ENCODE measurements at regions not wholly inside any gene's neighbourhood (a gene's known extent, or its start where the extent isn't known, plus 50 kb on each side); places are given as distances from the start of the nearest gene placed in this dataset.
A peak's percentile ranks its signal among the peaks of the same experiment; 100 is the strongest.

DNA sequence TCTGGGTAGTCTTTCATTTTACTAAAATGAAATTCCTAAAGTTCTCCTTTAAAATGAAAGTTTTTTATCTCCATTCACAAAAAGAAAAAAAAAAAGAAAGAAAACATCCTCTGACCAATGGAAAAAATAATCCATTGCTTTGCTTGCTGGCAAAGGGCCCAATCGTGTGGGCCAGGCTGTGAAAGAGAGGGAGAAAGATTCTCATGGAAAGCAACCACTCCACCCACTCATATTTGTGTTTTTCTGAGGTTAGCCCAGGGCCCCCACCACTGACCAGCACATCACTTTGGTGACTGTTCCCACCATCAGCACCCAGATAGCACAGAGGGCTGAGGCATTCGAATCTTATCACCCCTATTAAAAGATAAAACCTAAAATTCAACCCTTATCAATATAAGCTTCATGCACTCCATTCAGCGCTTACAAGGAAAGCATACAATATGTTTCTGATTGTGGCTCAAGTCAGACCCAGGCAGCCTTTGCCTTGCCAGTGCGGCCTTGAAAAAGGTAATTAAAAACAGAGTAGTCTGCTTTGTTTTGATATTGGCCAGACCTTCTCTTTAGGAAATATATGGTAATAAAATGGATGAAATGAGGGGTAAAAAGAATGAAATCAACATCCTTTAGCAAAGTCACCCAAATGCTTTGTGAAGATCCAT, 192.8 kb downstream of the ETS1 start:
- Histone ChIP-seq H3K4ac (ENCODE audit: low read depth, low read length) (no peak overlapping the region), H2BK15ac (ENCODE audit: low read depth, low read length) (no peak overlapping the region), H3K36me3 (ENCODE audit: control insufficient read depth, insufficient read depth, low read length) (no peaks in the 10 kb centered on the region), H4K91ac (ENCODE audit: insufficient read depth, low read depth, low read length) (no peak overlapping the region), H2BK120ac (ENCODE audit: low read depth, low read length) (peak overlapping the region; percentile 8; the same call in 1 of the 2 replicates), H3K56ac (ENCODE audit: extremely low read depth, insufficient read depth, low read length) (no peak overlapping the region), H2BK20ac (ENCODE audit: low read depth, low read length) (no peak overlapping the region), H2BK5ac (ENCODE audit: low read depth, low read length, poor library complexity, severe bottlenecking) (no peak overlapping the region), H3K4me3 (ENCODE audit: insufficient read depth, low read depth, low read length) (no peak overlapping the region), H3K4me2 (ENCODE audit: low read depth, low read length) (no peak overlapping the region), H2AFZ (replicated peaks; ENCODE audit: low read length, poor library complexity) (no peak overlapping the region), H3K9me1 (ENCODE audit: insufficient read depth, low read length) (no peaks in the 10 kb centered on the region), H3K23ac (ENCODE audit: low read depth, low read length) (no peak overlapping the region), H3K9me3 (ENCODE audit: control insufficient read depth, insufficient read depth, low read length) (no peaks in the 10 kb centered on the region), H3K9ac (ENCODE audit: low read depth, low read length) (no peak overlapping the region), H3K4me1 (ENCODE audit: control insufficient read depth, insufficient read depth, low read length) (peaks cover 2% of the 10 kb centered on the region), H3K27me3 (ENCODE audit: control insufficient read depth, insufficient read depth, low read length) (no peaks in the 10 kb centered on the region), H3K18ac (ENCODE audit: low read depth, low read length) (no peak overlapping the region), H2AK5ac (ENCODE audit: low read depth, low read length) (no peak overlapping the region), H2AK9ac (replicated peaks; ENCODE audit: low read depth, low read length, poor library complexity) (no peak overlapping the region), H4K20me1 (ENCODE audit: insufficient read depth, low read length) (no peaks in the 10 kb centered on the region), H4K5ac (ENCODE audit: low read depth, low read length) (no peak overlapping the region), H3K14ac (replicated peaks; ENCODE audit: low read depth, low read length) (no peak overlapping the region), H3K27ac (ENCODE audit: insufficient read depth, low read length) (no peak overlapping the region), H3K79me1 (ENCODE audit: low read depth in 1 of 2, low read length in 2 of 2) (no peaks in the 10 kb centered on the region), H4K8ac (ENCODE audit: low read depth in 2 of 2, low read length in 2 of 2) (no peak overlapping the region)
- ChIA-PET POLR2A (ENCODE audit: unreplicated experiment) (no interaction called here), CTCF (no interaction called here)
- dilution Hi-C loops (cut with HindIII; ENCODE audit: low sequenced_read_pairs, unreplicated experiment), result no loop called here
- intact Hi-C loops (cut with micrococcal nuclease), result no loop called here
- BruUV-seq (replicated peaks), result no TSS peak
- WGBS, 2 experiments (ENCODE audit: extremely low coverage in 2 of 2, insufficient read length in 1 of 2), result 43% methylated on average over 1 of the region's 4 CpGs; no CpG with 5 or more reads in 1 of the 2 experiments
- DNase-seq (peak; percentile 38), ATAC-seq (ENCODE audit: low read depth) (no peak)
- in situ Hi-C loops (cut with MboI; ENCODE audit: low sequenced_read_pairs), result no loop called here
- TF ChIP-seq RCOR1 (IDR thresholded peaks at IDR 0.05; ENCODE audit: insufficient replicate concordance, low read length) (no peak), BHLHE40 (IDR thresholded peaks at IDR 0.05; ENCODE audit: low read depth, low read length) (no peak), FOS (IDR thresholded peaks at IDR 0.05; ENCODE audit: low read depth, low read length) (no peak), MAFK (IDR thresholded peaks at IDR 0.05; ENCODE audit: low read depth, low read length) (no peak), RFX5 (IDR thresholded peaks at IDR 0.05; ENCODE audit: low read depth, low read length) (no peak), NFE2L2 (IDR thresholded peaks at IDR 0.05; ENCODE audit: low read depth, low read length) (no peak), CEBPB (IDR thresholded peaks at IDR 0.05; ENCODE audit: low read depth, low read length) (no peak), MAZ (IDR thresholded peaks at IDR 0.05; ENCODE audit: borderline replicate concordance, low read depth, low read length) (no peak), RAD21 (IDR thresholded peaks at IDR 0.05; ENCODE audit: low read length) (no peak), SMC3 (IDR thresholded peaks at IDR 0.05; ENCODE audit: low read depth, low read length) (no peak), POLR2A (IDR thresholded peaks at IDR 0.05; ENCODE audit: low read depth, low read length) (no peak), MXI1 (IDR thresholded peaks at IDR 0.05; ENCODE audit: borderline replicate concordance, low read depth, low read length) (no peak), CHD1 (IDR thresholded peaks at IDR 0.05; ENCODE audit: low read depth, low read length) (no peak)
- TF ChIP-seq, protein P1, sequence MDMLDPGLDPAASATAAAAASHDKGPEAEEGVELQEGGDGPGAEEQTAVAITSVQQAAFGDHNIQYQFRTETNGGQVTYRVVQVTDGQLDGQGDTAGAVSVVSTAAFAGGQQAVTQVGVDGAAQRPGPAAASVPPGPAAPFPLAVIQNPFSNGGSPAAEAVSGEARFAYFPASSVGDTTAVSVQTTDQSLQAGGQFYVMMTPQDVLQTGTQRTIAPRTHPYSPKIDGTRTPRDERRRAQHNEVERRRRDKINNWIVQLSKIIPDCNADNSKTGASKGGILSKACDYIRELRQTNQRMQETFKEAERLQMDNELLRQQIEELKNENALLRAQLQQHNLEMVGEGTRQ (IDR thresholded peaks at IDR 0.05; ENCODE audit: low read depth, low read length), result no peak
- TF ChIP-seq, protein P2, sequence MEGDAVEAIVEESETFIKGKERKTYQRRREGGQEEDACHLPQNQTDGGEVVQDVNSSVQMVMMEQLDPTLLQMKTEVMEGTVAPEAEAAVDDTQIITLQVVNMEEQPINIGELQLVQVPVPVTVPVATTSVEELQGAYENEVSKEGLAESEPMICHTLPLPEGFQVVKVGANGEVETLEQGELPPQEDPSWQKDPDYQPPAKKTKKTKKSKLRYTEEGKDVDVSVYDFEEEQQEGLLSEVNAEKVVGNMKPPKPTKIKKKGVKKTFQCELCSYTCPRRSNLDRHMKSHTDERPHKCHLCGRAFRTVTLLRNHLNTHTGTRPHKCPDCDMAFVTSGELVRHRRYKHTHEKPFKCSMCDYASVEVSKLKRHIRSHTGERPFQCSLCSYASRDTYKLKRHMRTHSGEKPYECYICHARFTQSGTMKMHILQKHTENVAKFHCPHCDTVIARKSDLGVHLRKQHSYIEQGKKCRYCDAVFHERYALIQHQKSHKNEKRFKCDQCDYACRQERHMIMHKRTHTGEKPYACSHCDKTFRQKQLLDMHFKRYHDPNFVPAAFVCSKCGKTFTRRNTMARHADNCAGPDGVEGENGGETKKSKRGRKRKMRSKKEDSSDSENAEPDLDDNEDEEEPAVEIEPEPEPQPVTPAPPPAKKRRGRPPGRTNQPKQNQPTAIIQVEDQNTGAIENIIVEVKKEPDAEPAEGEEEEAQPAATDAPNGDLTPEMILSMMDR (conservative IDR thresholded peaks at IDR 0.05; ENCODE audit: low read depth, low read length), result no peak
- TF ChIP-seq, protein P3, sequence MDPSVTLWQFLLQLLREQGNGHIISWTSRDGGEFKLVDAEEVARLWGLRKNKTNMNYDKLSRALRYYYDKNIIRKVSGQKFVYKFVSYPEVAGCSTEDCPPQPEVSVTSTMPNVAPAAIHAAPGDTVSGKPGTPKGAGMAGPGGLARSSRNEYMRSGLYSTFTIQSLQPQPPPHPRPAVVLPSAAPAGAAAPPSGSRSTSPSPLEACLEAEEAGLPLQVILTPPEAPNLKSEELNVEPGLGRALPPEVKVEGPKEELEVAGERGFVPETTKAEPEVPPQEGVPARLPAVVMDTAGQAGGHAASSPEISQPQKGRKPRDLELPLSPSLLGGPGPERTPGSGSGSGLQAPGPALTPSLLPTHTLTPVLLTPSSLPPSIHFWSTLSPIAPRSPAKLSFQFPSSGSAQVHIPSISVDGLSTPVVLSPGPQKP (IDR thresholded peaks at IDR 0.05; ENCODE audit: borderline replicate concordance, low read depth, low read length), result no peak
